ENCODE measurements at regions not wholly inside any gene's neighbourhood (a gene's known extent, or its start where the extent isn't known, plus 50 kb on each side); places are given as distances from the start of the nearest gene placed in this dataset.

DNA sequence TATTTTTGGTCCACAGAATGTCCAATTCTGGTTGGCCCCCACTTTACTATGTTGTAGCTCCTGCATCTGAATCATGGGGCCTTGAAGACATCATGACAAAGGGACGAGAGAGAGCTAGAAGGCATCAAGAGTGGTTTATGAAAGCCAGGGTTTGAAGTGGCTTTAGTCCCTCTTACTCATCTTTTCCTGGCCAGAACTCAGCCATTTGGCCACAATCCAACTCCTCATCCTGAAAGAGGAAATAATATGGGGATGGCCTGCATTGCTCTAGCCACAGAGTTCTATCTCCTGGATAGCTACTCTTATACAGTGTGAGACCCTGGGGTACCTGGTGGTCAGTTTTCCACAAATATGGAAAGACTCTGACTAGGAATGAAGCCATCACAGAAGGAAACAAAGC is 418.9 kb downstream of the XPNPEP1 start:
- TF ChIP-seq, protein P1, sequence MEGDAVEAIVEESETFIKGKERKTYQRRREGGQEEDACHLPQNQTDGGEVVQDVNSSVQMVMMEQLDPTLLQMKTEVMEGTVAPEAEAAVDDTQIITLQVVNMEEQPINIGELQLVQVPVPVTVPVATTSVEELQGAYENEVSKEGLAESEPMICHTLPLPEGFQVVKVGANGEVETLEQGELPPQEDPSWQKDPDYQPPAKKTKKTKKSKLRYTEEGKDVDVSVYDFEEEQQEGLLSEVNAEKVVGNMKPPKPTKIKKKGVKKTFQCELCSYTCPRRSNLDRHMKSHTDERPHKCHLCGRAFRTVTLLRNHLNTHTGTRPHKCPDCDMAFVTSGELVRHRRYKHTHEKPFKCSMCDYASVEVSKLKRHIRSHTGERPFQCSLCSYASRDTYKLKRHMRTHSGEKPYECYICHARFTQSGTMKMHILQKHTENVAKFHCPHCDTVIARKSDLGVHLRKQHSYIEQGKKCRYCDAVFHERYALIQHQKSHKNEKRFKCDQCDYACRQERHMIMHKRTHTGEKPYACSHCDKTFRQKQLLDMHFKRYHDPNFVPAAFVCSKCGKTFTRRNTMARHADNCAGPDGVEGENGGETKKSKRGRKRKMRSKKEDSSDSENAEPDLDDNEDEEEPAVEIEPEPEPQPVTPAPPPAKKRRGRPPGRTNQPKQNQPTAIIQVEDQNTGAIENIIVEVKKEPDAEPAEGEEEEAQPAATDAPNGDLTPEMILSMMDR (IDR thresholded peaks at IDR 0.05) = no peak
- TF ChIP-seq POLR2A (IDR thresholded peaks at IDR 0.05) = no peak

Data from heart left ventricle (tissue), 13 donors.